Amniotic epithelial cell (primary cell): ENCODE measurements at regions not wholly inside any gene's neighbourhood (a gene's known extent, or its start where the extent isn't known, plus 50 kb on each side); places are given as distances from the start of the nearest gene placed in this dataset.
"Not testable (repeated sequence)": the region's sequence is repeated elsewhere in the genome, so short reads cannot be mapped to it uniquely, and the experiment has no call there.

Source experiments
- DNase-seq: peaks from one replicate; pipeline ENCODE4 v3.0.0-alpha.2; 2010; ENCODE audit warnings: low read depth

DNA sequence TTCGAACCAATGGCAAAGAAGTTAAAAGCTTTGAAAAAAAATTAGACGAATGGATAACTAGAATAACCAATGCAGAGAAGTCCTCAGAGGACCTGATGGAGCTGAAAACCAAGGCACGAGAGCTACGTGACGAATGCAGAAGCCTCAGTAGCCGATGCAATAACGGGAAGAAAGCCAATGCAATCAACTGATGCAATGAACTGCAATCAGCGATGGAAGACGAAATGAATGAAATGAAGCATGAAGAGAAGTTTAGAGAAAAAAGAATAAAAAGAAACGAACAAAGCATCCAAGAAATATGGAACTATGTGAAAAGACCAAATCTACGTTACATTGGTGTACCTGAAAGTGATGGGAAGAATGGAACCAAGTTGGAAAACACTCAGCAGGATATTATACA lies 52.6 kb upstream of the MRPS30 start:
- DNase-seq, result not testable (repeated sequence)

DNA sequence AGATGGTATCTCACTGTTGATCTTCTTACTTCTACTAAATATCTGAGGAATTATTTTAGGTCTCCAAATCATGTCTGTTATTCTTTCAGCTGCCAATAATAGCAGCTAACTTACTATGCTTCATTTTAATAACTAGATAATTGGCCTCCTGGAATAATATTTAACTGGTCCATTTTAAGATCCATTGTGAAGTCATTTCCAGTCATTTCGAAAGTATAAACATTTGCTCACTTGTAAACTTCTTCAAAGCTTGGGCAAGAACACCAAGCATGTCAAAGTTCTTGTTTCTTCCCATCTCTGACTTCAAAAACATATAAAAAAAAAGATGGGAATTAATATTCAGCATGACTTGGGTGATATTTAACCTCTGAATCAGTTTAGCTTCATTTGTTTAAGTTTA lies 61.4 kb upstream of the MRPS30 start:
- DNase-seq, result no peak

DNA sequence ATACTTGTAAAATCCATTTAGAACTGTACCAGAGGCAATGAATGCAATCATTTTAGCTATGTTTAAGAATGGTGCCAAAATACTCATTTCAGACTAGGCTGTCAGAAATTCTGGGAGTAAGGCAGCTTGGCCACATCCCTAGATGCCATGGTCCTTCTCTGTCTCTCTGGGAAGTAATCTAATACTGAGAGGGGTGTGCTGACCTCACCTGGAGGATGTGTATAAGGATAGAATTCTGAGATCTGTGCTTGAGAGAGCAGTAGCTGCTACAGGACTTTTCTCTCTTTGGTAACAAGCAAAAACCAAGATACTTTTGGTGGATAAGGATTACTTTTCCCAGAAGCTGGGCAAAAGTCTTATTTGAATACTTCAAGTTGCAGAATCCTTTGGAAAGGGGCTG lies 68.1 kb upstream of the MRPS30 start:
- no peak for DNase-seq

DNA sequence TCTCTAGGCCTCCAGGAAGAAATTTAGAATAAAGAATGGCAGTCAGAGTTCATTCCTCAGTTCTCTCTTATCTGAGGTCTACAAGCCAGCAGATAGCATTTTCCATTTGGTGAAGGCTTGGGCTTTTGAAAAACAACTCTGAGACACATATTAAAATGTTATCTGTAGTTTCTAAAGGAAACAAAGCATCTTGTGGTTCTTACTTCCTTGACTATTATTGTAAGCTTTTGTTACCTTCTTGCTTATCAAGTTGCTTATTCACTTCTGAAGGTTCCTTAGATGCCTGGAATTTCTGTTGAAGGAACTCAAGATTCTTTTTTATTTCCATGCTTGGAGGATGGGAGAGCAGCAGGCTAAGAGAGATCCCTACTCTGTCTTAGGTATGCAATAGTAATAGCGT lies 79.2 kb upstream of the MRPS30 start:
- DNase-seq, result peak; percentile 78

DNA sequence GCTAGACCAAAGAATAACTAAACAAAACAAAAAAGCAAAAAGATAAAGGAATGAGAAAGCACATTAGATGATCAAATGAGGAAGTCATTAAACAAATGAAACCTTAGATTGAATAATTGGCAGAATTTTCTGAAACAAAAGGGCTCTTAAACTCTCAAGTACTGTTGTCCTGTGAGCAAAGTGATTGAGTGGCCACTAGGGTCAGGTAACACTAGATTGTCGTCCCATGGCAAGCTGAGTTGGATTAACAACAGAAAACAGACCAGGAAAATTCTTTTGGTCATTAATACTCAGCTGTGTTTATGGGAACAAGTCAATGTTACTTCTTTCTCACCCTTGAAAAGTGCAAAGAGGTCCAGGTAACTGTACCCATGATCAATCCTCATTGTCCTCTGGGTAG lies 81.6 kb upstream of the MRPS30 start:
- DNase-seq, result no peak

DNA sequence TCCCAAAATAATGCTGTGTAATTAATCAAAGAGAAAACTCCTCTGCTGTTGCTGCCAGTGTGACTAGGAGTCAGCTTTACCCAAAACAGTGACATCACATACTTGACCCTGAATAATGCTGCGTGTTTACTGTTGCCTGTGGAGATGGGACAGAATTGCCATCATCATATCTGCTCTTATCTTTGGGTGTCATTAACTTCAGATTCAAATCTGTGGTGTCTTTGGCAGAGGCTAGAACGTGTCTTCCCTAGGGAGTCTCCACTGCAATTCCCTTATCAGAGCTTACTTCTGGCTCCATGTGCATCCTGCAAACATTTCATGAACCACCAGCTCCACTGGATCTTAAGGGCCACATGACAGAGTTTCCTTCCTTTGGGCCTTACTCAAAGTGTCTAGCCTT lies 88.9 kb upstream of the MRPS30 start:
- no peak for DNase-seq

DNA sequence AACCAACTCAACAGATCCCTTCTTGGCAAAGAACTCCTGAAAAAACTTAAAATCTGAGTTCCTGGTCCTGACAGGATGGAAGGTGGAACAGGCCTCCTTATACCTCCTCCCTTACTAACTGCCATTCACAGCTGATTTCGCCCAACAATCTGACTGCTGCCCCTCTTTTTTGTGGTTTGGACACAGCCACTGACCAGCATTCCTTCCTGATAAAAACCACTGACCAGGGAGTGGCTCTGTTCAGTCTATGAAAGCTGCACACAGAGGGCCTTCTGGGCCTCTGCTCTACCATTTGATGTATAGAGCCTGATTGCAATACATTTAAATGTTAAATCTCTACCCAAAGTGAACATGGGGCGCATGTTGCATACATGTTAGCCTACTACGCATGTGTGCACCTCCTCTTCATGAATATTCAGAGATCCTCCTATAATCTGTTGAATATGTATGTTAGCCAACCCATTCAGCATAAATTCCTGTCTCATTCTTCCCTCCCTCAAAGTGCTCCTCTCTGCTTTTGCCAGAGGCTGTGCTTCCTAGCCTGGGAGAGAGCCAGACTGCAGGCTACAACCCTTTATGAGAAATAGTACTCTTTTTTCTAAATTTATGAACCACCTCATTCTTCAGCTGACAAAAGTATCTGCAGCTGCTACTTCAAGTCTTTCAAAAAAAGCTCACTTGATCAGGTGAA lies 93.7 kb upstream of the MRPS30 start:
- DNase-seq, result peak; percentile 48

DNA sequence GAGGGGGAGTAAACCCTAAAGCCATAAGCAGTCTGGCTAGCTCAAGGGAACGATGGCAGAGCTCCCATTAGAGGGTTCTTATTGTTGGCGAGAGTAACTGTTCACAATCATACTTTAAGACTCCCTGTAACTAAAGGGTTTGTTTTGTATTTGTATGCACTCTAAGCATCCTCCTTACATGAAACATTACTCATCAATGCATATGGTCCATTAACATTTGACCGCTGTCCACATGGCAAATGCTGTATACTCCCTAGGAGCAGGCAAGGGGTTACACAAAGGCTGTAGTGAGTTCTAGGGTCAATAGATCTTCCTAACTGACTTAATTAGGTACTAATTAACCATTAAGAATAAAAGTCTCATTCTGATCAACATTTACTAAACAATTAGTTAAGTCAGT lies 95.3 kb upstream of the MRPS30 start:
- DNase-seq, result no peak

DNA sequence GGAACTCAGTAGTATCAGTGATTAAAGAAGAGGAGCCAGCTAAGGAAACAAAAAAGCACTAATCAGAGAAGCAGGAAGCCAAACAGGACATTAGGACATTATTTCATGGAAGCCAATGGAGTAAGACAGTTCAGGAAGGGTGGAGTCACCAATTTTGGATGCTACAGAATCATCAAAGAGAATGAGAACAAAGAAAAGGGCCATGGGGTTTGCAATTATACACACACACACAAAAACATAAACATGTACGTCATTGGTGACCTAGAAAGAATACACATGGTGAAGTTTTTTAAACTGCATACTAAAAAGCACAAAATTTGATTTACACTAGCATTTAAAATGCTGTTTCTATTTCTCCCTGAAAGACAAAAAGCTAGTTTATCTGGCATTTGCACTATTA lies 96.8 kb upstream of the MRPS30 start:
- no peak for DNase-seq

DNA sequence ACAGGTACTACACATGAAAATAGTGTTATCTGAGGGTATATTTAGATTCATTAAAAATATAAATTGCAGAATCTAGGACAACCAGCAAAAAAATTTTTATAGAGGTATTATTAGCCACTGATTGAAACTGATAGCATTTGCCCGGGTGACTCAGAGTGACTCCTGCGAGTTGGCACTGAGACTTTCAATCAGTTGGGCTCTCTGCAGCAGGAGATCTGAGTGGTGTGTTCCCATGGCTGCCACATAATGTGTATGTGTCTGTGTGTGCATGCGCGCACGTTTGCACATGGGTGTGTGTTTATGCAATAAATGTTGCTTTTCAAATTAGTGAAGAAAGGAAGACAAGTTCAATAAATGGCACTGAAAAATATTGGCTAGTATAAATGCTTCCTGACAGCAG lies 100.1 kb upstream of the MRPS30 start:
- no peak for DNase-seq

DNA sequence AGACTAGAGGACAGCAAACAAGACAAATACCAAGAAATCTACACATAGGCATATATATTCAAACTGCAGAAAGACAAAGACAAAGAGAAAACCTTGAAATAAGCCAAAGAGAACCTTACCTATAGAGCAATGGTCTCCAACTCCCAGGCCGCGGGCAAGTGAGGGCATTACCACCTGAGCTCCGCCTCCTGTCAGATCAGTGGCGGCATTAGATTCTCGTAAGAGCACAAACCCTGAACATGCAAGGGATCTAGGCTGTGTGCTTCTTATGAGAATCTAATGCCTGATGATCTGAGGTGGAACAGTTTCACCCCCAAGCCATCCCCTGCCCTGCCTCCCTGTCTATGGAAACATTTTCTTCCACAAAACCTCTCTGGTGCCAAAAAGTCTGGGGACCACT lies 101.0 kb upstream of the MRPS30 start:
- DNase-seq, result no peak

DNA sequence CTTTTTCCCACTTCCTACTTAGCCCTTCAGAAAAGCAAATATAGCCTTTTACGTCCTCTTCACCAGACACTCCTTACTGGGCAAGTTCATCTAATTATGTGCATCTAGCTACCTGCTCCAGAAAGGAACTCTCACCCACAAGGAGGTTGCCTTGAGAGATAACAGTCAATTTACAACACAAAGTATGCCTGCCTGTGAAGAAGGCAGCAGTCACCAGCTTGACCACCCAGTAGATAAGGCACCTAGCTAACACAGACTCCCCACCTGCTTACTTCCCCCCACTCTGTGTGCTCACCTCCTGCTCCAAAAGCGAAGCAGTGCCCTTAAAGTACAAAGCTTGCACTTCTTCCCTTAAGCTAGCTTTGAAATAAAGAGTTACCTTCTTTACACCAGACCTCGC lies 111.7 kb upstream of the MRPS30 start:
- DNase-seq, result no peak

DNA sequence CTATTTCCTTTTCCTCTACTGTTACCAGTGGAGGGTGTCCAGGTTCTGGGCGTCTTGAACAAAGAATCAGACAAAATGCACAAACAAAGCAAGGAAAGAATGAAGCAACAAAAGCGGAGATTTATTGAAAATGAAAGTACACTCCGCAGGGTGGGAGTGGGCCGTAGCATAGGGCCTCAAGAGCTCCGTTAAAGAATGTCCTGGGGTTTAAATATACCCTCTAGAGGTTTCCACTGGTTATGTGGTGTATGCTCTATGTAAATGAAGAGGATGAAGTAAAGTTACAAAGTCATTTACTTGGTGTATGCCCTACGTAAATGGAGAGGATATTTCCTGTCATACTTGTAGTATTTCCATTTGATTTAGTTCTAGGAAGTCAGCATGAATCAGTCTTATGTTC lies 113.5 kb upstream of the MRPS30 start:
- no peak for DNase-seq

DNA sequence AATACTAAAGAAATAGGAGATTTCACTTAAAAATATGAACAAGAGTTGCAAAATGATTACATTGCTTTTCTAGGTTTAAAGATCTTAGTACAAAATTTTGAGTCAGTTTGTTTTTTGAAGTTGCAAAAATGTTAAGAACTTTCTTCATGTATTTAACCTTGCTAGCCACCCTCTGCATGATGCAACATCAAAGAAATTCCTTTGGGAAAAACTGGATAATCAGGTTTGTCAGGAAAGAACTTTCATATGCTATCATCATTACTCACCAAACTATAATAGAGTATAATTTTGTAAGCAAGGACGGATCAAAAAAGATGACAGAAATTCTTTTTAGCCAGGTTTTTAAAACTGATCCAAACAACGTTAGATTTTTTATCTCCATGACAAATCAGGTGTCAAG lies 116.9 kb upstream of the MRPS30 start:
- peak; percentile 15 for DNase-seq

DNA sequence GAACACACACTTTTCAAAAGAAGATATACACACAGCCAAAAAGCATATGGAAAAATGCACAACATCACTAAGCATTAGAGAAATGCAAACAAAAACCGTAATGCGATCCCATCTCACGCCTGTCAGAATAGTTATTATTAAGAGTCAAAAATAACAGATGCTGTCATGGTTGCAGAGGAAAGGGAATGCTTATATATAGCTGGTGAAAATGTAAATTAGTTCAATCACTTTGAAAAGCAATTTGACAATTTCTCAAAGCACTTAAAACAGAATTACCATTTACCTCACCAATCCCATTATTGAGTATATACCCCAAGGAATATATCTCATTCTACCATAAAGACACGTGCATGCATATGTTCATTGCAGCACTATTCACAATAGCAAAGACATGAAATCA lies 126.8 kb upstream of the MRPS30 start:
- no peak for DNase-seq

DNA sequence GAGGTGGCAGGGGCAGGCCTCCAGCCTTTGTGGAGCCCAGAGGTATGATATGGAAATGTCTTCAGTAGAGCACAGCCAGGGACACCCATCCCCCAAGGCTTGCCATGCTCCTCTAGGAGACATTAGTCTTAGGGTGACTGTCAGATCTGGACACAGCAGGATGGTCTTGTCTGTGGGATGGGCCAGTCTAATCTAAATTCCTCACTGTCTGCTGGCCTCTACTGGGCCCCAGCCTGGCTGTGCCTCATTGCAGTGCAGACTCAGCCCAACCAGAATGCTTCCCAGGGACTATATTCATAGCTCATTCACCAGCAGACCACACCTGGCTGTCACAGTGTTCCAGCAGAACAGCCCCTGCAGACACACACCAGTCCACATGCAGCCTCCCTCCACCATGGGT lies 129.5 kb upstream of the MRPS30 start:
- no peak for DNase-seq

DNA sequence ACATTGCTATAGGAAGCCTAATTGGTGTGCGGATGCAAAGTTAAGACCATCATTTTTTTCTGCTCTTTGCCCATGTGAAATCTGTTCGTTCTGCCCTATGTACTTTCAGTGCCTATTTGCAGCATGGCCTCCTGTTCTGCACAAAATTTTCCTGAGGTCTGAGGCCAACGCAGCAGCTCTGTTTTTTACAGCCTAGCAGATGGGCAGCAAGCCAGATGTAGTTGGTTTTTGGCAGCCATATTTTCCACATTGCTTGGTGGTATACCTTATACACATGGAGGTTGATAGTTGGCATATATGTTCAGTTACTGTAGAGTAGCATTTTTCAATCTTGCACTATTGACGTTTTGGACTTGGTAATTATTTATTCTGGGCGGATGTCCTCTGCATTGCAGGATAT lies 133.5 kb upstream of the MRPS30 start:
- DNase-seq, result no peak

DNA sequence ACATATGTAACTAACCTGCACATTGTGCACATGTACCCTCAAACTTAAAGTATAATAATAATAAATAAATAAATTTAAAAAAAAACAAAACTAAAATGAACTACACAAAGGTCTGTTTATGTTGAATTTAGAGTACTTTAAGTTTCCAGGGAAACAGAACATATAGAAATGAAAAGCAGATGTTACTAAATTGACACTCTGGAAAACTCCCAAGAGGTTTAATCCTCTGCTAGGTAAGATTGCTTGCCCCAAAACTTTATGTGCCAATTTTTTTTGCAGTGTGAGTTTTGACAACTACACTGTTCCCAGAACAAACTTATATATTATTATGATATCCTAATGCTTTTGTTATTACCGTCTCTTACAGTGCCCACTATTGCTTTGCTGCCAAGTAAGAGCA lies 134.3 kb upstream of the MRPS30 start:
- no peak for DNase-seq

DNA sequence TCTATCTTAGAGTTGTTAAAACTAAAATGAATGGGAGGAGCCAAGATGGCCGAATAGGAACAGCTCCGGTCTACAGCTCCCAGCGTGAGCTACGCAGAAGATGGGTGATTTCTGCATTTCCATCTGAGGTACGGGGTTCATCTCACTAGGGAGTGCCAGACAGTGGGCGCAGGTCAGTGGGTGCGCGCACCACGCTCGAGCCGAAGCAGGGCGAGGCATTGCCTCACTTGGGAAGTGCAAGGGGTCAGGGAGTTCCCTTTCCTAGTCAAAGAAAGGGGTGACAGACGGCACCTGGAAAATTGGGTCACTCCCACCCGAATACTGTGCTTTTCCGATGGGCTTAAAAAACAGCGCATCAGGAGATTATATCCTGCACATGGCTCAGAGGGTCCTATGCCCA lies 140.3 kb upstream of the MRPS30 start:
- not testable (repeated sequence) for DNase-seq

DNA sequence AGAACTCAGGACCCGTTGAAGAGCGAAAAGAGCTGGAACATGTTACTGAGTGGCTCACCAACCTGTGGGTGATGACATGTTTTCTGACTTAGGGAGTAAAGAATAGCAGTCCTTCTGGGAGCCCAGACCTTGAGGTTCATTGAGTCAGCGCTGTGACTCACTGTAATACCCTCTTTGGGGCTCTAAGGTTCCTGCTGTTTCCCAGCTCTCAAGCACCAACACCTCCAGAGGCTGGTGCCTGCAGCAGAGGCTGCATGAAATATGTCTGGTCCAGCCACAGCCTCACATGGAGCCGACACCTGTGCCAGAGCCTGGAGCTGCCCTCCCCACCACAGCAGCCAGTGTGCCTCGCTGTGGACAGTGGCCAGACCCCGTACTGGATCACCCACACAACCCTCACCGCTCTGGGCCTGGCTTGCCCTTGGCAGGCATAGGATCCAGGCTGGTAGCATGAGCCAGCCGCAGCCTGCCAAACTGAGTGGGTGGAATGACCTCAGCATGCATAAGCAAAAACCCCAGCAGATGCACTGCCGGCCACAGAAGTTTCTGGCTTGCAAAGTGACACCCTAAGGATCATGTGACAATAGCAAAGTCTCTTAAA lies 143.5 kb upstream of the MRPS30 start:
- peak; percentile 89 for DNase-seq

DNA sequence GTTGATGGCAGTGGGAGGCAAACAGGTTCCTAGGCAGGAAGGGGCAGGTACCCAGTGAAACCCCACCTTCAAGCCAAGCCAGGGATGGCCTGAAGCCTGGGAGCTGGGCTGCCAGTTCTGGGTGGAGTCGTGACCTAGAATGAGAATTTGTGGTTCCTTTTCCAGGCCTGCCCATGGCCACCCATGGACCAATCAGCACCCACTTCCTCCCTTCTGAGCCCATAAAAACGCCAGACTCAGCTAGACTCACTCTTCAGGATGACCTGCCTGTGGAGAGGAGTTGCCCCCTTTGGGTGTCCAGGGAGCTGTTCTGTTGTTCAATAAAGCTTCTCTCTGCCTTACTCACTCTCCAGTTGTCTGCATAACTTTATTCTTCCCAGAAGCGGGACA lies 144.0 kb upstream of the MRPS30 start:
- DNase-seq, result no peak

DNA sequence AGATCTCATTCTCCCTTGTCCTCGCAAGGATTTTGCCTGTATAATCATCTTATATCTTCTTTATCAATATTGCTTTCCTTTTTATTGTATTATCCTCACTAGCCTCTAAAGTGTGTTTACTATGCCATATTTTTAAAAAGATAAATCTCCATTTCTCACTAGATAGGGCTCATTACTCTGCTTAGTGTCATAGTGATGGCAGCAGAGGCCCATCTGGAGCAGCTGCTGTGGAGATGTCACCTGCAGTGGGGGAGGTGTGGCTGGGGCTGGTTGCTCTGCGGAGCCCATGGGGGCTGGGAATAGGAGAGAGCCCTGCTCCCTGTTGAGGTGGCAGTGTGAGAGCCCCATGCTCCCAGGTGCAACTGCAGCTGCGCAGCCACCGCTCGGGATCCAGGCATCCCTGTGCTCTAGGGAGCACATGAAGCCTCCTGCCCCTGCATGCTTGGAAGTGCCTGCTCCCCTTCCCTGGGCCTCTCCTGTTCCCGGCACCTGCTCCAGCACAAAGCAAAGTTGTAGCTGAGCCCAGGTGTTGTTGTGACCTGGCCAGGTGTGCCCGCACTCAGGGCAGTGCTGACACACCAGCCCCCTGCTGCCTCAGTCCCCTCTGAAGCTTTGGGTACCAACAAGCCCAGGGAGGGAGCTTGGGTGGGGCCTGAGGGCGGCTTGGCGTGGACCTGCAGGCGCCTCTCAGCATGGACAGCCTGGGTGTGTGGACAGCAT lies 144.6 kb upstream of the MRPS30 start:
- no peak for DNase-seq

DNA sequence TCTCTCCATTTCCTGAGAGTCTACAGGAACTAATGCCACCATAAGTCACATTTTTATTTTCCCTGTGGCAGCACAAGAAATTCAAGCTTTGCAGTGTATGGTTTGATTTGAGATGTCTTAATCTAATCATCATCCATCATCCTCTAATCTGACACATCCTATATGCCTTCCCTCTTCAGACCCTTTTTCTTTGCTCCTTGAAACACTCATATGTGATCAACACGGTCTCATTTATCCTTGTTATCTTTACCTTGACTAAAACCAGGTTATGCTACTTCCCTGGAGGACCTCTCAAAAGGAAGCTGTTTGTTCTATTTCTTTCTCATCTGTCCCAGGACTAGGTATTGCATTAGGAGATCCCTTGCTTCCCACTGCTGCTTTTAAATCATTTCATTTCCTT lies 146.9 kb upstream of the MRPS30 start:
- DNase-seq, result no peak

DNA sequence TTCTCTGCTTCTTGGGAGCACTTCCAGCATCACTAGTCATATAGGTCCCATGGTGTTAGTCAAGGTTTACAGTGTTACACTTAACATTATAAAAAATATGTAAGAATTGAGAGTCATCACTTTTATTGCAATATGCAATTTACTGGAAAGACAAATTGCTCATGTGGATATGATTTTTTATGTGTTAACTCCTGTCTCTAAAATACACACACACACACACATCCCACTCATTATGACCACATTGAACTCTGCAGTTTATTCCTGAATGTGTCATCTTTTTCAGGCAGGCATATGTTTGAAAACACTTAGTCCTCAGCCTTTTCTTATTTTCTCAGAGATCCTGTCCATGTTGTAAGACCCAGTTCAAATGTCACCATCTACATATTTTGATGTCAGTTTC lies 148.5 kb upstream of the MRPS30 start:
- DNase-seq, result peak; percentile 75
